GM19043 (cell line): ENCODE measurements at regions not wholly inside any gene's neighbourhood (a gene's known extent, or its start where the extent isn't known, plus 50 kb on each side); places are given as distances from the start of the nearest gene placed in this dataset.
"Not testable (repeated sequence)": the region's sequence is repeated elsewhere in the genome, so short reads cannot be mapped to it uniquely, and the experiment has no call there.

ENCODE experiments used
- ATAC-seq: cut with Tn5 transposase; IDR thresholded peaks from one replicate; pipeline ENCODE4 v1.9.1; 2021; ENCODE audit warnings: low read depth; ENCODE audit not compliant: unreplicated experiment

- no peak for ATAC-seq
Measured at GRCh38 chr11:79627281-79627680, 186.5 kb upstream of the TENM4 start.

- no peak for ATAC-seq
Measured at GRCh38 chr11:79626135-79627075, 185.6 kb upstream of the TENM4 start.

- no peak for ATAC-seq
Measured at GRCh38 chr11:79623375-79623774, 182.5 kb upstream of the TENM4 start.

- no peak for ATAC-seq
Measured at GRCh38 chr11:79617561-79617960, 176.7 kb upstream of the TENM4 start.

- no peak for ATAC-seq
Measured at GRCh38 chr11:79616392-79616851, 175.6 kb upstream of the TENM4 start.

GRCh38 chr11:79615425-79615824 is 174.6 kb upstream of the TENM4 start:
- no peak for ATAC-seq

- ATAC-seq, result no peak
Measured at GRCh38 chr11:79610678-79611077, 169.8 kb upstream of the TENM4 start.

GRCh38 chr11:79610139-79610538 is 169.3 kb upstream of the TENM4 start:
- no peak for ATAC-seq

- ATAC-seq, result no peak
Measured at GRCh38 chr11:79609511-79609910, 168.7 kb upstream of the TENM4 start.

- not testable (repeated sequence) for ATAC-seq
Measured at GRCh38 chr11:79606461-79606860, 165.6 kb upstream of the TENM4 start.

- no peak for ATAC-seq
Measured at GRCh38 chr11:79600711-79601110, 159.9 kb upstream of the TENM4 start.

- ATAC-seq, result no peak
Measured at GRCh38 chr11:79594834-79595233, 154.0 kb upstream of the TENM4 start.

- no peak for ATAC-seq
Measured at GRCh38 chr11:79592824-79593223, 152.0 kb upstream of the TENM4 start.

GRCh38 chr11:79592406-79592805 is 151.6 kb upstream of the TENM4 start:
- no peak for ATAC-seq

- ATAC-seq, result no peak
Measured at GRCh38 chr11:79582434-79582833, 141.6 kb upstream of the TENM4 start.

- no peak for ATAC-seq
Measured at GRCh38 chr11:79579063-79579462, 138.2 kb upstream of the TENM4 start.

- ATAC-seq, result no peak
Measured at GRCh38 chr11:79578116-79578515, 137.3 kb upstream of the TENM4 start.

- no peak for ATAC-seq
Measured at GRCh38 chr11:79575701-79576100, 134.9 kb upstream of the TENM4 start.

- ATAC-seq, result no peak
Measured at GRCh38 chr11:79570104-79570503, 129.3 kb upstream of the TENM4 start.

- ATAC-seq, result no peak
Measured at GRCh38 chr11:79564288-79564925, 123.6 kb upstream of the TENM4 start.

- no peak for ATAC-seq
Measured at GRCh38 chr11:79561496-79561895, 120.7 kb upstream of the TENM4 start.

GRCh38 chr11:79550809-79551208 is 110.0 kb upstream of the TENM4 start:
- ATAC-seq, result no peak
